ENCODE measurements at regions not wholly inside any gene's neighbourhood (a gene's known extent, or its start where the extent isn't known, plus 50 kb on each side); places are given as distances from the start of the nearest gene placed in this dataset.

- TF ChIP-seq CTCF (IDR thresholded peaks at IDR 0.05): no peak
- TF ChIP-seq EP300 (IDR thresholded peaks at IDR 0.05): no peak
- TF ChIP-seq POLR2A (IDR thresholded peaks at IDR 0.05): no peak
Observed at GRCh38 chr1:117689997-117690625, 84.3 kb downstream of the TENT5C start.
